Neuronal stem cell (in vitro differentiated cells): ENCODE measurements at regions not wholly inside any gene's neighbourhood (a gene's known extent, or its start where the extent isn't known, plus 50 kb on each side); places are given as distances from the start of the nearest gene placed in this dataset.

Source experiments
- DNase-seq: peaks from one replicate; pipeline ENCODE4 v3.0.0-alpha.2; 2013; ENCODE audit warnings: low spot score
- H2AFZ ChIP-seq: one replicate; pipeline ENCODE4 v1.6.1; 2013; ENCODE audit warnings: mild to moderate bottlenecking, low read length, inconsistent platforms
- H2AK5ac ChIP-seq: 2 replicates; pipeline ENCODE4 v1.6.1; 2013; ENCODE audit warnings: low read depth, mild to moderate bottlenecking, inconsistent platforms, low read length, moderate library complexity, mixed read lengths
- H2BK120ac ChIP-seq: 2 replicates; pipeline ENCODE4 v1.6.1; 2013; ENCODE audit warnings: low read depth, mild to moderate bottlenecking, inconsistent platforms, low read length, moderate library complexity, mixed read lengths
- H2BK12ac ChIP-seq: one replicate; pipeline ENCODE4 v1.6.1; 2013; ENCODE audit warnings: low read length, inconsistent platforms
- H2BK15ac ChIP-seq: 2 replicates; pipeline ENCODE4 v1.6.1; 2013; ENCODE audit warnings: mild to moderate bottlenecking, low read length, inconsistent platforms, mixed read lengths
- H2BK5ac ChIP-seq: one replicate; pipeline ENCODE4 v1.6.1; 2013; ENCODE audit warnings: inconsistent platforms, mild to moderate bottlenecking, low read length, moderate library complexity
- H3K14ac ChIP-seq: one replicate; pipeline ENCODE4 v1.6.1; 2013; ENCODE audit warnings: low read length, inconsistent platforms
- H3K18ac ChIP-seq: 2 replicates; pipeline ENCODE4 v1.6.1; 2013; ENCODE audit warnings: low read length, inconsistent platforms
- H3K23ac ChIP-seq: 2 replicates; pipeline ENCODE4 v1.6.1; 2013; ENCODE audit warnings: low read depth, mild to moderate bottlenecking, mixed read lengths, low read length, inconsistent platforms; ENCODE audit not compliant: poor library complexity
- H3K27ac ChIP-seq: replicated peaks from 3 replicates; pipeline ENCODE4 v1.5.1; 2013; ENCODE audit warnings: low read length, inconsistent platforms
- H3K27me3 ChIP-seq, 3 experiments: 2 replicates each; pipeline ENCODE4 v1.6.1; 2013; ENCODE audit warnings: low read length in 3 of 3, mild to moderate bottlenecking in 2 of 3, inconsistent platforms in 1 of 3, low read depth in 1 of 3, mixed read lengths in 1 of 3, moderate library complexity in 1 of 3; ENCODE audit not compliant: control insufficient read depth in 3 of 3, insufficient read depth in 3 of 3
- H3K36me3 ChIP-seq, 2 donors: replicated peaks in 1 of 2; 2 replicates each; pipeline ENCODE4 v1.6.1; 2013; ENCODE audit warnings: low read length in 2 of 2; ENCODE audit not compliant: control insufficient read depth in 2 of 2, insufficient read depth in 2 of 2
- H3K4ac ChIP-seq: 2 replicates; pipeline ENCODE4 v1.6.1; 2013; ENCODE audit warnings: inconsistent platforms, mild to moderate bottlenecking, low read length, moderate library complexity
- H3K4me1 ChIP-seq, 2 donors: 1 replicate in 1 of 2; 2 replicates in 1 of 2; pipeline ENCODE4 v1.6.1; 2013; ENCODE audit warnings: low read length in 2 of 2, low read depth in 1 of 2; ENCODE audit not compliant: control insufficient read depth in 2 of 2, insufficient read depth in 1 of 2
- H3K4me2 ChIP-seq: one replicate; pipeline ENCODE4 v1.6.1; 2013; ENCODE audit warnings: mild to moderate bottlenecking, low read length, inconsistent platforms; ENCODE audit not compliant: insufficient read depth, poor library complexity, severe bottlenecking
- H3K4me3 ChIP-seq, 2 donors: 2 replicates each; pipeline ENCODE4 v1.5.1; 2013; ENCODE audit warnings: low read length in 2 of 2, mild to moderate bottlenecking in 2 of 2, inconsistent platforms in 1 of 2, moderate library complexity in 1 of 2
- H3K79me1 ChIP-seq: one replicate; pipeline ENCODE4 v1.6.1; 2013; ENCODE audit warnings: low read depth, mild to moderate bottlenecking, inconsistent platforms, low read length, moderate library complexity
- H3K9ac ChIP-seq: one replicate; pipeline ENCODE4 v1.6.1; 2013; ENCODE audit warnings: mild to moderate bottlenecking, low read depth, low read length, inconsistent platforms; ENCODE audit not compliant: poor library complexity
- H3K9me3 ChIP-seq, 2 donors: replicated peaks in 1 of 2; 2 replicates each; pipeline versions ENCODE3 to v1.6.1; 2013; ENCODE audit warnings: low read length in 2 of 2, mild to moderate bottlenecking in 2 of 2, inconsistent platforms in 1 of 2, low read depth in 1 of 2, mixed read lengths in 1 of 2, moderate library complexity in 1 of 2; ENCODE audit not compliant: control insufficient read depth in 2 of 2, insufficient read depth in 1 of 2
- H4K8ac ChIP-seq: one replicate; pipeline ENCODE4 v1.6.1; 2013; ENCODE audit warnings: low read depth, mild to moderate bottlenecking, inconsistent platforms, low read length, moderate library complexity
- H4K91ac ChIP-seq: one replicate; pipeline ENCODE4 v1.6.1; 2013; ENCODE audit warnings: low read length, low read depth, mild to moderate bottlenecking, inconsistent platforms; ENCODE audit not compliant: poor library complexity
- WGBS, 2 donors: extraction: QIAGEN DNeasy Blood & Tissue Kit; methylation state at CpG; one replicate each; pipeline ENCODE4 v1.1.7; 2013; ENCODE audit warnings: missing lambda C conversion rate in 2 of 2, mixed read lengths in 1 of 2; ENCODE audit not compliant: insufficient read length in 2 of 2, insufficient replicate concordance in 1 of 2; ENCODE audit errors: extremely low coverage in 2 of 2; 5-methylcytosine and 5-hydroxymethylcytosine counted together

DNA sequence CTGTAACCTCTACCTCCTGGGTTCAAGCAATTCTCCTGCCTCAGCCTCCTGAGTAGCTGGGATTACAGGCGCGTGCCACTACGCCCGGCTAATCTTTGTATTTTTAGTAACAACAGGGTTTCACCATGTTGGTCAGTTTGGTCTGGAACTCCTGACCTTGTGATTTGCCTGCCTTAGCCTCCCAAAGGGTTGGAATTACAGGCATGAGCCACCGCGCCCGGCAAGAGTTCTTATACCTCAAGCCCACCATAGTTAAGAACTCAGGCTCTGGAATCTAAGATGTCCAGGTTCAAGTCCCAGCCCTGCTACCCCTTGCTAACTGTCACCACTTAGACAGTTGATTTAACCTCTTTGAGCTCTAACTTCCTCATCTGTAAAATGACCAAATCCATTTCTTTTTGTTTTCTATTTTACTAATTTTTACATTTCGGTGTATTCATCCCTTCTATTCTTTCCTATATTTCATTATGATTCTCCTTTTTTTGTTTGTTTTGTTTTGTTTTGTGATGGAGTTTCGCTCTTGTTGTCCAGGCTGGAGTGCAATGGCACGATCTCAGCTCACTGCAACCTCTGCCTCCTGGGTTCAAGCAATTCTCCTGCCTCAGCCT is 104.8 kb upstream of the ZNF217 start:
- no peaks in the 10 kb centered on the region for H3K9me3 ChIP-seq
- no peak overlapping the region for H3K27ac ChIP-seq
- no peak overlapping the region for H3K14ac ChIP-seq
- no peak for DNase-seq
- no peak overlapping the region for H3K9ac ChIP-seq
- no peak overlapping the region for H2AK5ac ChIP-seq
- H3K27me3 ChIP-seq: no peaks in the 10 kb centered on the region
- H4K8ac ChIP-seq: no peak overlapping the region
- H3K4me3 ChIP-seq: no peak overlapping the region
- no peak overlapping the region for H2BK120ac ChIP-seq
- no peak overlapping the region for H3K4me2 ChIP-seq
- H2BK5ac ChIP-seq: no peak overlapping the region
- H3K4ac ChIP-seq: no peak overlapping the region
- no peaks in the 10 kb centered on the region for H3K36me3 ChIP-seq
- H2BK12ac ChIP-seq: no peak overlapping the region
- 100% methylated on average over 1 of the region's 10 CpGs; no CpG with 5 or more reads in 1 of the 2 donors for WGBS, 2 donors
- no peak overlapping the region for H3K23ac ChIP-seq
- H3K79me1 ChIP-seq: no peaks in the 10 kb centered on the region
- no peak overlapping the region for H3K18ac ChIP-seq
- H2BK15ac ChIP-seq: no peak overlapping the region
- H3K4me1 ChIP-seq: no peaks in the 10 kb centered on the region
- H2AFZ ChIP-seq: no peak overlapping the region
- no peak overlapping the region for H4K91ac ChIP-seq

DNA sequence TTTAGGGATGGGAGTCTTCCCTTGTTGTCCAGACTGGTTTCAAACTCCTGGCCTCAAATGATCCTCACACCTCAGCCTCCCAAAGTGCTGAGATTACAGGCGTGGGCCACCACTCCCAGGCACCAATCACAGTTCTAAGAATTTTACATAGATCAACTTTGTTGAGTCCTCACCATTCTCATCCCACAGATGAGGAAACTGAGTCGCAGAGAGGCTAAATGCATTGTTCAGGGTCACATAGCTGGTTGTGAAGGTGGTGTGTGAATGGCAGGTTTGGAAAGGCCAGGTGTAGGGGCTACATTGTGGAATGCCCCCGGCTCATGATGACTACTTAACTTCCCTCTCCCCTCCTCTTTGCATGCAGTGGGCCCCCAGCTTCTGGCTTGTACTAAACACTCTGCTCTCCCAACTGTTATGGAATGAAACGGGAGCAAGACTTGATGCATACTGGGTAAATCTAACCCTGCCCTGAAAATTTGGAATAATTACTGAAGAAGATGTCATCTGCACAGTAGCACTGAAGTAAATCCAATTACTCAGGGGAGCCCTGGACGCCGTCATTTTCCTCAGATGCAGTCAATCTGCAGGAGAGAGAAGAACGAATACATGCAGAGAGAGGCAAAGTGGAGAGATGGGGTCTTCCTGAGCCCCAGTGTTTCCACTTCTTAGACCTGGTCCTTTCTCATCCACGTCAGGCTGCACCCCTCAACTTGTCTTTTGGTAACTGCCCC is 102.3 kb upstream of the ZNF217 start:
- H3K23ac ChIP-seq: no peak overlapping the region
- H4K91ac ChIP-seq: no peak overlapping the region
- no peak overlapping the region for H3K4me3 ChIP-seq
- no peak overlapping the region for H2BK15ac ChIP-seq
- no peak overlapping the region for H3K27ac ChIP-seq
- H3K9me3 ChIP-seq: no peaks in the 10 kb centered on the region
- no peak overlapping the region for H3K9ac ChIP-seq
- DNase-seq: no peak
- no peaks in the 10 kb centered on the region for H3K79me1 ChIP-seq
- no peak overlapping the region for H2BK5ac ChIP-seq
- no CpG with 5 or more reads among the region's 8 CpGs for WGBS, 2 donors
- H2BK12ac ChIP-seq: no peak overlapping the region
- peaks cover 3% of the 10 kb centered on the region in 2 donors for H3K4me1 ChIP-seq
- no peak overlapping the region for H3K18ac ChIP-seq
- no peaks in the 10 kb centered on the region for H3K27me3 ChIP-seq
- no peak overlapping the region for H3K14ac ChIP-seq
- H3K4ac ChIP-seq: no peak overlapping the region
- peak overlapping the region; percentile 35 for H2AFZ ChIP-seq
- no peaks in the 10 kb centered on the region for H3K36me3 ChIP-seq
- no peak overlapping the region for H4K8ac ChIP-seq
- H2AK5ac ChIP-seq: no peak overlapping the region
- H2BK120ac ChIP-seq: no peak overlapping the region
- H3K4me2 ChIP-seq: no peak overlapping the region

DNA sequence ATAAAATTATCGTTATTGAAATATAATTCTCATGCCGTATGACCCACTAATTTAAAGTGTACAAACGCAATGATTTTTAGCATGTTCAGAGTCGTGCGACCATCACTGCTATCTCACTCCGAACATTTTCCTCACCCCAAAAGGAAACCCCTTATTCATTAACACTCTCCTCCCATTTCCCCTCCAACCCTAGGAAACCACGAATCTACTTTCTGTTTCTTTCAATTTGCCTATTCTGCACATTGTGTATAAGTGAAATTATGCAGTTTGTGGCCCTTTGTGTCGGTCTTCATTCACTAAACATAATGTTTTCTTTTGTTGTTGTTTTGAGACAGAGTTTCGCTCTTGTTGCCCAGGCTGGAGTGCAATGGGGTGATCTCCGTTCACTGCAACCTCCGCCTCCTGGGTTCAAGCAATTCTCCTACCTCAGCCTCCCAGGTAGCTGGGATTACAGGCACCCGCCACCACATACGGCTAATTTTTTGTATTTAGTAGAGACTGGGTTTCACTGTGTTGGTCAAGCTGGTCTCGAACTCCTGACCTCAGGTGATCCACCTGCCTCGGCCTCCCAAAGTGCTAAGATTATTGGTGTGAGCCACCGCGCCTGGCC is 99.7 kb upstream of the ZNF217 start:
- no peak overlapping the region for H2BK12ac ChIP-seq
- H3K4me2 ChIP-seq: no peak overlapping the region
- H4K8ac ChIP-seq: no peak overlapping the region
- no peak overlapping the region for H3K18ac ChIP-seq
- no peak overlapping the region for H3K23ac ChIP-seq
- H3K4me3 ChIP-seq: no peak overlapping the region
- no peaks in the 10 kb centered on the region for H3K9me3 ChIP-seq
- H2AFZ ChIP-seq: no peak overlapping the region
- no peak overlapping the region for H2BK5ac ChIP-seq
- no peak overlapping the region for H3K14ac ChIP-seq
- no peaks in the 10 kb centered on the region for H3K79me1 ChIP-seq
- H3K27ac ChIP-seq: no peak overlapping the region
- H3K4me1 ChIP-seq: peaks cover 3% of the 10 kb centered on the region in 2 donors
- no peak for DNase-seq
- no peak overlapping the region for H2BK15ac ChIP-seq
- no peak overlapping the region for H3K4ac ChIP-seq
- H4K91ac ChIP-seq: no peak overlapping the region
- 100% methylated on average over 1 of the region's 17 CpGs; no CpG with 5 or more reads in 1 of the 2 donors for WGBS, 2 donors
- no peak overlapping the region for H2BK120ac ChIP-seq
- H2AK5ac ChIP-seq: no peak overlapping the region
- H3K27me3 ChIP-seq: no peaks in the 10 kb centered on the region
- H3K36me3 ChIP-seq: no peaks in the 10 kb centered on the region
- H3K9ac ChIP-seq: no peak overlapping the region

DNA sequence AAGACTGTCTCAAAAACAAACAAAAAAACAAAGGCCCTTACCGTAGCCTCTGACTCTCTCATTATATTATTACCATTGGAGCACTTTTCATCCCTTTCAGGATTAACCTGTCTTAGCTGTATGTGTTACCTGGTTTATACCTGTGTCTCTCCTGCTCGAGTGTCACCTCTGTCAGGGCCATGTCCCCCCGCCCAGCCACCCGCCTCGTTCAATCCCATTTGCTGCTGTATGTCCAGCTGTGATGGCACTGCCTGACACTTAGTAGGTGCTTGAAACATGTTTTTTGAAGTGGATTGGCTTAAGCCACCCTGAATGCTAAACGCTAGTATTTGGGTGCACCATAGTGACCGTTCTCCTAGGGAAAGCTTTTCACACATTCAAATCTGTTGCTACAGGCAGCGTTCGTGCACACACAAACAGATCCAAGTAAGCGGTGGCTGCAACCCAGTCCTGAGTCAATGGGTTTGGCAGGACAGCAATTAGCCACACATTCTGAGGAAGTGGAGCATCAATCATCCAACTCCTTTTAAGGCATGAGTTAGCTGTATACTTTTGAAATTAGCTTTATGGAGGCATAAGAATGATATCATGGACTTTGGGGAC is 98.9 kb upstream of the ZNF217 start:
- Histone ChIP-seq H3K14ac (no peak overlapping the region), H4K91ac (no peak overlapping the region), H3K79me1 (no peaks in the 10 kb centered on the region), H3K9ac (no peak overlapping the region), H2BK120ac (no peak overlapping the region), H3K27ac (no peak overlapping the region), H3K4ac (no peak overlapping the region), H2BK15ac (no peak overlapping the region), H3K4me1 (peaks cover 3% of the 10 kb centered on the region in 2 donors), H3K4me2 (no peak overlapping the region), H3K9me3 (no peaks in the 10 kb centered on the region), H4K8ac (no peak overlapping the region), H3K23ac (no peak overlapping the region), H2BK12ac (no peak overlapping the region), H3K36me3 (no peaks in the 10 kb centered on the region), H2AK5ac (no peak overlapping the region), H3K27me3 (no peaks in the 10 kb centered on the region), H2BK5ac (no peak overlapping the region), H3K4me3 (no peak overlapping the region), H2AFZ (peak overlapping the region; percentile 18), H3K18ac (no peak overlapping the region)
- WGBS, 2 donors: no CpG with 5 or more reads among the region's 10 CpGs
- no peak for DNase-seq
